Cardiac muscle cell (in vitro differentiated cells and primary cell): ENCODE measurements at regions not wholly inside any gene's neighbourhood (a gene's known extent, or its start where the extent isn't known, plus 50 kb on each side); places are given as distances from the start of the nearest gene placed in this dataset.

Experiments
- DNase-seq, 2 donors: peaks; one replicate each; pipeline versions ENCODE4 v3.0.0 to v3.0.0-alpha.2; 2010 to 2017; ENCODE audit warnings: low read depth in 1 of 2, low spot score in 1 of 2
- H3K27ac ChIP-seq: fragments of 200-600 bp; sonication (generic); 2 replicates; pipeline ENCODE4 v1.5.1; 2016
- H3K27me3 ChIP-seq: fragments of 200-600 bp; sonication (generic); 2 replicates; pipeline ENCODE4 v1.6.0; 2016; ENCODE audit warnings: control low read depth
- H3K36me3 ChIP-seq: fragments of 200-600 bp; sonication (generic); 2 replicates; pipeline ENCODE4 v1.5.1; 2016; ENCODE audit warnings: control low read depth
- H3K4me1 ChIP-seq: fragments of 200-600 bp; sonication (generic); 2 replicates; pipeline ENCODE4 v1.8.1; 2017; ENCODE audit warnings: low read depth, mild to moderate bottlenecking, mixed run types
- H3K4me3 ChIP-seq: fragments of 200-600 bp; sonication (generic); 2 replicates; pipeline ENCODE4 v1.5.1; 2016; ENCODE audit warnings: mild to moderate bottlenecking
- H3K9me3 ChIP-seq: fragments of 200-600 bp; sonication (generic); 2 replicates; pipeline ENCODE4 v1.5.1; 2017; ENCODE audit warnings: low read depth, mild to moderate bottlenecking, control low read depth
- TF ChIP-seq, protein P1 (sequence below): IDR thresholded peaks from 2 replicates; pipeline ENCODE4 v1.5.1; 2012; ENCODE audit warnings: low read depth, mild to moderate bottlenecking, low read length

DNA sequence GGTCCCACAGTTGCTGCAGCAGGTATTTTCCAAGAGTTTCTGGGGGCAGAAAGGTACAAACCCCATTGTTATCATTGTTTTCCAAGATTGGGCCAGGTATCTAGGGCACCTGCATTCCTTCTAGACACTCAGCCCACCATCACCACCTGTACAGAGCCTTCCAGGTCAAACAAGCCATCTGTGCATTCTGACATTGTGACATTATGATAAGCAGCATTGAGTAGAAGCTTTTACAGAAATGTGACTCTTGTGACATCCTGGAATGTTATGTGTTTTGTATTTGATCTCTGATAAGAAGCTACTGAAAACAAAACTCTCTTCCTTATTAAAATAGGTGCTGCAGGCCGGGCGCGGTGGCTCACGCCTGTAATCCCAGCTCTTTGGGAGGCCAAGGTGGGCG lies 128.1 kb upstream of the CCN2 start:
- Histone ChIP-seq H3K27ac (no peak overlapping the region), H3K36me3 (no peaks in the 10 kb centered on the region), H3K4me1 (no peaks in the 10 kb centered on the region), H3K27me3 (no peaks in the 10 kb centered on the region), H3K4me3 (no peak overlapping the region), H3K9me3 (no peaks in the 10 kb centered on the region)
- no peak for DNase-seq
- TF ChIP-seq, protein P1, sequence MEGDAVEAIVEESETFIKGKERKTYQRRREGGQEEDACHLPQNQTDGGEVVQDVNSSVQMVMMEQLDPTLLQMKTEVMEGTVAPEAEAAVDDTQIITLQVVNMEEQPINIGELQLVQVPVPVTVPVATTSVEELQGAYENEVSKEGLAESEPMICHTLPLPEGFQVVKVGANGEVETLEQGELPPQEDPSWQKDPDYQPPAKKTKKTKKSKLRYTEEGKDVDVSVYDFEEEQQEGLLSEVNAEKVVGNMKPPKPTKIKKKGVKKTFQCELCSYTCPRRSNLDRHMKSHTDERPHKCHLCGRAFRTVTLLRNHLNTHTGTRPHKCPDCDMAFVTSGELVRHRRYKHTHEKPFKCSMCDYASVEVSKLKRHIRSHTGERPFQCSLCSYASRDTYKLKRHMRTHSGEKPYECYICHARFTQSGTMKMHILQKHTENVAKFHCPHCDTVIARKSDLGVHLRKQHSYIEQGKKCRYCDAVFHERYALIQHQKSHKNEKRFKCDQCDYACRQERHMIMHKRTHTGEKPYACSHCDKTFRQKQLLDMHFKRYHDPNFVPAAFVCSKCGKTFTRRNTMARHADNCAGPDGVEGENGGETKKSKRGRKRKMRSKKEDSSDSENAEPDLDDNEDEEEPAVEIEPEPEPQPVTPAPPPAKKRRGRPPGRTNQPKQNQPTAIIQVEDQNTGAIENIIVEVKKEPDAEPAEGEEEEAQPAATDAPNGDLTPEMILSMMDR, result no peak

DNA sequence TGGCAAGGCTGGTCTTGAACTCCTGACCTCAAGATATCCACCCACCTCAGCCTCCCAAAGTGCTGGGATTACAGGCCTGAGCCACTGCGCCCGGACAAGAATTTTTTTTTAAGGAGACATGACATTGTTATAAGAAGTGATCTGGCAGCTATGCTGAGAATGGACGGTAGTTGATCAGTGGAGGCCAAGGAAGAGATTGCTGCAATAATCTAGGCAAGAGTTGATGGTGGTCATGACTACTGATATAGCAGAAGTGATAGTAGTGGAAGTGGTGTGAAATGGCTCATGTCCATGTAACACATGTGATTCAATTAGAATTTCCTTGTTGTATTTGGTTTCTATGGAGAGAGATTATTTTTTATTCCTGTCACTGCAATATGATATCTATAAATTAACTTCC lies 125.3 kb upstream of the CCN2 start:
- H3K27ac ChIP-seq, result no peak overlapping the region
- H3K4me3 ChIP-seq, result no peak overlapping the region
- TF ChIP-seq, protein P1, result no peak
- no peaks in the 10 kb centered on the region for H3K9me3 ChIP-seq
- no peaks in the 10 kb centered on the region for H3K27me3 ChIP-seq
- no peaks in the 10 kb centered on the region for H3K36me3 ChIP-seq
- H3K4me1 ChIP-seq, result no peaks in the 10 kb centered on the region
- DNase-seq, result no peak

DNA sequence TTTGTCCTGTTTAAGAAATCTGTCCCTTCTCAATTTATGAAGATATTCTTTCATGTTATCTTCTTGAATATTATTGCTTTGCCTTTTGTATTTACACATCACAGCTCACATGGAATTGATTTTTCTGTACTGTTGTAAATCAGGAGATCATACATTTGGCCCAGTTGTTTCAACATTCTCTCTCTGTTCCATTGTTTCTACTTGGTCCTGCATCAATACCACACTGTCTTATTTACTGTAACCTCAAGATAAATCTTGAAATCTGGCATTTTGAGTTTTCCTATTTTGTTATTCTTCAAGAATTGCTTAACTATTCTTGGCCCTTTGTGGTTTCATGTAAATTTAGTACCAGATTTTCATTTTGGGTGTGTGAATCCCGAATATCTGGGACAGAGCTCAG lies 121.7 kb upstream of the CCN2 start:
- no peaks in the 10 kb centered on the region for H3K9me3 ChIP-seq
- H3K27ac ChIP-seq, result no peak overlapping the region
- TF ChIP-seq, protein P1, result no peak
- H3K4me1 ChIP-seq, result no peaks in the 10 kb centered on the region
- H3K4me3 ChIP-seq, result no peak overlapping the region
- DNase-seq, result no peak
- no peaks in the 10 kb centered on the region for H3K27me3 ChIP-seq
- H3K36me3 ChIP-seq, result no peaks in the 10 kb centered on the region

DNA sequence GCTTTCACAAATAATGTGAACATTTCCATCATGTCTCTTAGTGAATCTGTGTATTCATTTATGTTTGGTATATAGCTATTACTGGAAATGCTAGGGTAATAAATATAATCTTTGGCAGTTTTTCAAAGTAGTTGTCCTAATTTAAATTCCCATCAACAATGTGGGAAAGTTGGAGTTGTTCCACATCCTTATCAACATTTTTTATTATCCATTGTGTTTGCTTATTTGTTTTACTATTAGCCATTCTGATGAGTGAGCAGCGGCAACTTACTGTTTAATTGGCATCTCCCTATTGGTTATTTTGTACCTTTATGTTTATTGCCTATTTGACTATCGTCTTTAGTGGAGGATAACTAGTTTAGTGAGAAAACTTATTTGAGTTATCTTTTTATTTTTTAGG lies 121.1 kb upstream of the CCN2 start:
- Histone ChIP-seq H3K27me3 (no peaks in the 10 kb centered on the region), H3K4me3 (no peak overlapping the region), H3K27ac (no peak overlapping the region), H3K9me3 (no peaks in the 10 kb centered on the region), H3K4me1 (no peaks in the 10 kb centered on the region), H3K36me3 (no peaks in the 10 kb centered on the region)
- TF ChIP-seq, protein P1, result no peak
- DNase-seq, result no peak

DNA sequence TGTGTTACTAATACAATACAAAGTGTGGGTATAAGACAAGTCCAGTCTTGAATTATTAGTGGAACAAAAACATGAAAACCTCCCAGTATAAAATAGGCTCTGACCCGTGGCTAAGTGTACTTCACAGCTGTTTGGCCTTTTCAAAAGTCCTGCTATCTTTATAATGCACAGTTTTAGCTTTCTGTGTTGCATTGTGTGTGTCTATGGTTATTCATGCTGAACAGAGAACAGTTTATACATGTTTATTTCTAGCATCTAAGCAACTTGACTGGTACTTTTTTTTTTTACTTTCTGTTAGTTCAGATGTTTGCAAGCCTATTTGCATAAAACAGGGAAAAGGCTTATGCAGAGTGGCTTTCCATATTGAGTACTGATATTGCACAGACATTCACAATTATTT lies 119.2 kb upstream of the CCN2 start:
- no peaks in the 10 kb centered on the region for H3K36me3 ChIP-seq
- TF ChIP-seq, protein P1, result no peak
- H3K9me3 ChIP-seq, result no peaks in the 10 kb centered on the region
- no peak overlapping the region for H3K4me3 ChIP-seq
- no peaks in the 10 kb centered on the region for H3K27me3 ChIP-seq
- no peak for DNase-seq
- H3K4me1 ChIP-seq, result no peaks in the 10 kb centered on the region
- H3K27ac ChIP-seq, result no peak overlapping the region

DNA sequence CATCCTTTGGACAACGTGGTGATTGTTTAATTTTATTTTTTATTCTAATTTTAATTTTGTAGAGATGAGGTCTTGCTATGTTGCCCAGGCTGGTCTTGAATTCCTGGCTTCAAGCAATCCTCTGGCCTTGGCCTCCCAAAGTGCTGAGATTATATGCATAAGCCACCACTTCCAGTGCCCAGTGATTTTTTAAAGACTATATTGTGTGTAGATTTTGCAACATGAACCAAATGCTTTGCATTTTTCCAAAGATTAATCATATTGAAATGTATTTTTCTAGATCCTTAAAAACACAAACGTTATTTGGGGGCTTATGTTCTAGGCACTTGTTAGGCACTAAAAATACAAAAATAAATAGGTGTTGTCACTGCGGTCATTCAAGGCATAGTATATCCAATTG lies 117.6 kb upstream of the CCN2 start:
- Histone ChIP-seq H3K4me1 (no peaks in the 10 kb centered on the region), H3K27ac (no peak overlapping the region), H3K36me3 (no peaks in the 10 kb centered on the region), H3K4me3 (no peak overlapping the region), H3K27me3 (no peaks in the 10 kb centered on the region), H3K9me3 (no peaks in the 10 kb centered on the region)
- no peak for DNase-seq
- TF ChIP-seq, protein P1, result no peak
